ENCODE measurements at regions not wholly inside any gene's neighbourhood (a gene's known extent, or its start where the extent isn't known, plus 50 kb on each side); places are given as distances from the start of the nearest gene placed in this dataset.

DNA sequence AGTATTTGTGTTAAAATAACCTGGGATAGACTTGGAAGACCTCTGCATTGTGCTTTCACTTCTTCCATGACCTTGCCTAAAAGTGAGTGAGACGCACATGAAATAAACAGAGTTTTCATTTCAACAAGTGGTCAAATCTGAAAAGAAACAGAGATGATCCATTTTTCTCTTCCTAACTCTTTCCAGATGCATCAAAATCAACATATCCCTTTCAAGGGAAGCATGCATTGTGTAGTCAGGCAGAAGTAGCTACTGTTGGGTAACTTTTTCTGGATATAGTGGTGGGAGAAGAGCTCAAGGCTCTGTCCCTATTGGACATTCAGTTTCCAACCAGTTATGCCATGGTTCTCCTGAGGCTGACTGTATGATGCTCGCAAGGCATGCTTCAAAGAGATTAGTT lies 233.0 kb upstream of the JAG1 start:
- ChIA-PET CTCF (no interaction called here), POLR2A (no interaction called here)
- Mint-ChIP-seq H3K4me3 (no peak overlapping the region), H3K27me3 (no peaks in the 10 kb centered on the region), H3K4me1 (ENCODE audit: low read depth) (no peaks in the 10 kb centered on the region), H3K27ac (no peak overlapping the region), H3K36me3 (ENCODE audit: low read depth) (no peaks in the 10 kb centered on the region), H3K9me3 (no peaks in the 10 kb centered on the region)
- Histone ChIP-seq H3K36me3 (ENCODE audit: insufficient read depth, low read length) (no peaks in the 10 kb centered on the region), H3K4me1 (ENCODE audit: insufficient read depth, low read length) (no peaks in the 10 kb centered on the region), H3K9me3 (ENCODE audit: control insufficient read depth in 1 of 2, insufficient read depth in 1 of 2, low read length in 2 of 2) (no peaks in the 10 kb centered on the region), H3K27ac (ENCODE audit: low read depth in 1 of 2, low read length in 2 of 2) (no peak overlapping the region), H3K4me3 (ENCODE audit: low read length) (no peak overlapping the region), H3K27me3 (ENCODE audit: control insufficient read depth in 1 of 2, insufficient read depth in 2 of 2, low read length in 2 of 2) (no peaks in the 10 kb centered on the region)
- TF ChIP-seq, protein P1, sequence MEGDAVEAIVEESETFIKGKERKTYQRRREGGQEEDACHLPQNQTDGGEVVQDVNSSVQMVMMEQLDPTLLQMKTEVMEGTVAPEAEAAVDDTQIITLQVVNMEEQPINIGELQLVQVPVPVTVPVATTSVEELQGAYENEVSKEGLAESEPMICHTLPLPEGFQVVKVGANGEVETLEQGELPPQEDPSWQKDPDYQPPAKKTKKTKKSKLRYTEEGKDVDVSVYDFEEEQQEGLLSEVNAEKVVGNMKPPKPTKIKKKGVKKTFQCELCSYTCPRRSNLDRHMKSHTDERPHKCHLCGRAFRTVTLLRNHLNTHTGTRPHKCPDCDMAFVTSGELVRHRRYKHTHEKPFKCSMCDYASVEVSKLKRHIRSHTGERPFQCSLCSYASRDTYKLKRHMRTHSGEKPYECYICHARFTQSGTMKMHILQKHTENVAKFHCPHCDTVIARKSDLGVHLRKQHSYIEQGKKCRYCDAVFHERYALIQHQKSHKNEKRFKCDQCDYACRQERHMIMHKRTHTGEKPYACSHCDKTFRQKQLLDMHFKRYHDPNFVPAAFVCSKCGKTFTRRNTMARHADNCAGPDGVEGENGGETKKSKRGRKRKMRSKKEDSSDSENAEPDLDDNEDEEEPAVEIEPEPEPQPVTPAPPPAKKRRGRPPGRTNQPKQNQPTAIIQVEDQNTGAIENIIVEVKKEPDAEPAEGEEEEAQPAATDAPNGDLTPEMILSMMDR (IDR thresholded peaks at IDR 0.05): no peak
- DNase-seq (no peak), ATAC-seq (ENCODE audit: poor library complexity) (no peak)
- intact Hi-C loops (cut with DNase I, micrococcal nuclease): no loop called here

GRCh38 chr20:10909803-10910202 lies 236.0 kb upstream of the JAG1 start:
- no peak overlapping the region for H3K27ac ChIP-seq (ENCODE audit: low read depth in 1 of 2, low read length in 2 of 2)
- no peaks in the 10 kb centered on the region for H3K4me1 ChIP-seq (ENCODE audit: insufficient read depth, low read length)
- no peaks in the 10 kb centered on the region for H3K27me3 Mint-ChIP-seq
- H3K36me3 Mint-ChIP-seq (ENCODE audit: low read depth): no peaks in the 10 kb centered on the region
- H3K27ac Mint-ChIP-seq: no peak overlapping the region
- H3K4me3 Mint-ChIP-seq: no peak overlapping the region
- H3K27me3 ChIP-seq (ENCODE audit: control insufficient read depth in 1 of 2, insufficient read depth in 2 of 2, low read length in 2 of 2): no peaks in the 10 kb centered on the region
- H3K36me3 ChIP-seq (ENCODE audit: insufficient read depth, low read length): no peaks in the 10 kb centered on the region
- H3K9me3 Mint-ChIP-seq: no peaks in the 10 kb centered on the region
- TF ChIP-seq, protein P1 (IDR thresholded peaks at IDR 0.05): no peak
- DNase-seq (no peak), ATAC-seq (ENCODE audit: poor library complexity) (no peak)
- H3K4me1 Mint-ChIP-seq (ENCODE audit: low read depth): no peaks in the 10 kb centered on the region
- no peak overlapping the region for H3K4me3 ChIP-seq (ENCODE audit: low read length)
- ChIA-PET POLR2A (no interaction called here), CTCF (no interaction called here)
- intact Hi-C loops (cut with DNase I, micrococcal nuclease): no loop called here
- H3K9me3 ChIP-seq (ENCODE audit: control insufficient read depth in 1 of 2, insufficient read depth in 1 of 2, low read length in 2 of 2): peaks cover 0 to 5% of the 10 kb centered on the region in 2 experiments

DNA sequence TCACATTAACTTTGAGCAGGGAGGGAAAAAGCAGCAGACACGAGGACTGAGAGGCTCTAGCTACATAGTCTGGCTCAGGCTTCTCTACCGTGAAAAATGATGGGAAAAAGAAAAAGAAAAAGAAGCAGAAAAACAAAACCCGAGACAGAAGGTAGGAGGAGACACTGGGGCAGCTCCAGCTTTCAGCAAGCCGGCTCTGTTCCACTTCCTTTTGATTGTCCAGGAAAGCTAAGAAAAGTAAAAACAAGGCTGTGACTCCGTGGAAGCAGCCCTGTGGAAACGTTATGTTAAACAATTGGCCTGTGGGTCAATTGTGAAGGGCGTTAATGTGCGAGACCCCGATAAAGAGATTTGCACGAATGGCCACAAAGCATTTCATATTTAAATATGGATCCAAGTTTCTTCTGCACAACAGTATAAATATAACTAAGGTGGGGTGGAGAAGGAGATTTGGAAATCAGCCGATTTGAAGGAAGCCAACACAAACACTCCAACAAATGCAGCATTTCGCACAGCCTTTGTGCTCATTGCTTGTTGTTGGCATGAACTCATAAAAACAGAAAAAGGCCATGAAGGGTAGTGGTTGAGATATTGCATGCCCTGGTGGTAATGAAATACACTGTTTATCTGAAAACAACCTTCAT lies 236.9 kb upstream of the JAG1 start:
- ATAC-seq (ENCODE audit: poor library complexity) (no peak), DNase-seq (no peak)
- no peaks in the 10 kb centered on the region for H3K27me3 ChIP-seq (ENCODE audit: control insufficient read depth in 1 of 2, insufficient read depth in 2 of 2, low read length in 2 of 2)
- H3K4me3 Mint-ChIP-seq: no peak overlapping the region
- H3K4me1 Mint-ChIP-seq (ENCODE audit: low read depth): no peaks in the 10 kb centered on the region
- no peaks in the 10 kb centered on the region for H3K36me3 ChIP-seq (ENCODE audit: insufficient read depth, low read length)
- H3K4me3 ChIP-seq (ENCODE audit: low read length): no peak overlapping the region
- POLR2A ChIA-PET: no interaction called here
- no peaks in the 10 kb centered on the region for H3K36me3 Mint-ChIP-seq (ENCODE audit: low read depth)
- no peak overlapping the region for H3K27ac ChIP-seq (ENCODE audit: low read depth in 1 of 2, low read length in 2 of 2)
- no peaks in the 10 kb centered on the region for H3K4me1 ChIP-seq (ENCODE audit: insufficient read depth, low read length)
- TF ChIP-seq, protein P1 (IDR thresholded peaks at IDR 0.05): no peak
- CTCF ChIA-PET: no interaction called here
- no peaks in the 10 kb centered on the region for H3K27me3 Mint-ChIP-seq
- H3K9me3 Mint-ChIP-seq: no peaks in the 10 kb centered on the region
- intact Hi-C loops (cut with DNase I, micrococcal nuclease): no loop called here
- H3K9me3 ChIP-seq (ENCODE audit: control insufficient read depth in 1 of 2, insufficient read depth in 1 of 2, low read length in 2 of 2): peaks cover 0 to 5% of the 10 kb centered on the region in 2 experiments
- H3K27ac Mint-ChIP-seq: no peak overlapping the region

Data from CD4-positive, alpha-beta T cell (primary cell).